ENCODE measurements at regions not wholly inside any gene's neighbourhood (a gene's known extent, or its start where the extent isn't known, plus 50 kb on each side); places are given as distances from the start of the nearest gene placed in this dataset.

- DNase-seq (ENCODE audit: low read depth), result no peak
- no peak overlapping the region for H3K4me3 ChIP-seq (ENCODE audit: low read depth, low read length)
- TF ChIP-seq CTCF (conservative IDR thresholded peaks at IDR 0.05; ENCODE audit: low read depth, low read length), result no peak
These were observed 317.7 kb downstream of the AACS start for GRCh38 chr12:125382926-125383325.

- H3K4me3 ChIP-seq (ENCODE audit: low read depth, low read length), result no peak overlapping the region
- DNase-seq (ENCODE audit: low read depth), result no peak
- no peak for TF ChIP-seq CTCF (conservative IDR thresholded peaks at IDR 0.05; ENCODE audit: low read depth, low read length)
These were observed 321.4 kb downstream of the AACS start for GRCh38 chr12:125386652-125387051.

GRCh38 chr12:125387206-125387605, 322.0 kb downstream of the AACS start:
- TF ChIP-seq CTCF (conservative IDR thresholded peaks at IDR 0.05; ENCODE audit: low read depth, low read length), result no peak
- no peak for DNase-seq (ENCODE audit: low read depth)
- H3K4me3 ChIP-seq (ENCODE audit: low read depth, low read length), result no peak overlapping the region

- no peak overlapping the region for H3K4me3 ChIP-seq (ENCODE audit: low read depth, low read length)
- DNase-seq (ENCODE audit: low read depth), result no peak
- TF ChIP-seq CTCF (conservative IDR thresholded peaks at IDR 0.05; ENCODE audit: low read depth, low read length), result no peak
These were observed 323.9 kb downstream of the AACS start for GRCh38 chr12:125389061-125389697.

- no peak overlapping the region for H3K4me3 ChIP-seq (ENCODE audit: low read depth, low read length)
- no peak for TF ChIP-seq CTCF (conservative IDR thresholded peaks at IDR 0.05; ENCODE audit: low read depth, low read length)
- no peak for DNase-seq (ENCODE audit: low read depth)
These were observed 328.3 kb downstream of the AACS start for GRCh38 chr12:125393569-125393968.

GRCh38 chr12:125395583-125396215, 330.5 kb downstream of the AACS start:
- TF ChIP-seq CTCF (conservative IDR thresholded peaks at IDR 0.05; ENCODE audit: low read depth, low read length), result no peak
- no peak for DNase-seq (ENCODE audit: low read depth)

GRCh38 chr12:125399489-125399888, 334.3 kb downstream of the AACS start:
- H3K4me3 ChIP-seq (ENCODE audit: low read depth, low read length), result no peak overlapping the region
- DNase-seq (ENCODE audit: low read depth), result no peak
- no peak for TF ChIP-seq CTCF (conservative IDR thresholded peaks at IDR 0.05; ENCODE audit: low read depth, low read length)

More at GRCh38 chr12:125395583-125396215, 330.5 kb downstream of the AACS start:
- no peak overlapping the region for H3K4me3 ChIP-seq (ENCODE audit: low read depth, low read length)
